K562 (cell line): ENCODE measurements at regions not wholly inside any gene's neighbourhood (a gene's known extent, or its start where the extent isn't known, plus 50 kb on each side); places are given as distances from the start of the nearest gene placed in this dataset.

Experiments used
- CTCF ChIP-seq, 3 experiments: IDR thresholded peaks in 2 of 3; conservative IDR thresholded peaks in 1 of 3; 2 replicates each; pipeline ENCODE4 v1.5.1; 2011 to 2012; ENCODE audit warnings: low read length in 3 of 3, mild to moderate bottlenecking in 3 of 3, control low read depth in 2 of 3, improper control_type of control experiment in 1 of 3, inconsistent platforms in 1 of 3, low read depth in 1 of 3, mixed read lengths in 1 of 3, moderate library complexity in 1 of 3; ENCODE audit not compliant: insufficient read depth in 2 of 3
- KDM1A ChIP-seq, 2 experiments: fragments of 450-650 bp; IDR thresholded peaks; 2 replicates each; pipeline ENCODE4 v1.6.1; 2016; ENCODE audit warnings: mild to moderate bottlenecking in 2 of 2
- MAFK ChIP-seq: IDR thresholded peaks from 2 replicates; pipeline ENCODE4 v1.6.1; 2011; ENCODE audit warnings: low read length, improper control_type of control experiment
- NCOR1 ChIP-seq: fragments of 450-650 bp; IDR thresholded peaks from 2 replicates; pipeline ENCODE4 v1.6.1; 2016; ENCODE audit warnings: mild to moderate bottlenecking, moderate library complexity
- NUFIP1 ChIP-seq: fragments of 450-650 bp; IDR thresholded peaks from 2 replicates; pipeline ENCODE4 v1.6.1; 2018; ENCODE audit not compliant: partially characterized antibody
- RAD21 ChIP-seq, 2 experiments: fragments of 250-450 bp in 1 of 2; fragments of 450-650 bp in 1 of 2; sonication (Bioruptor Pico) in 1 of 2; formaldehyde crosslinking in 1 of 2; IDR thresholded peaks in 1 of 2; conservative IDR thresholded peaks in 1 of 2; 2 replicates each; pipeline versions ENCODE4 v1.4.0 to v1.8.0; 2020 to 2022; ENCODE audit warnings: mild to moderate bottlenecking in 2 of 2, moderate library complexity in 1 of 2
- SIN3B ChIP-seq: fragments of 450-650 bp; IDR thresholded peaks from 2 replicates; pipeline ENCODE4 v1.6.1; 2017; ENCODE audit warnings: low read depth, mild to moderate bottlenecking, moderate library complexity
- TAF1 ChIP-seq: IDR thresholded peaks from 2 replicates; pipeline ENCODE4 v1.6.1; 2011; ENCODE audit warnings: mild to moderate bottlenecking, low read length, moderate library complexity; ENCODE audit not compliant: insufficient read depth, control insufficient read depth, severe bottlenecking; ENCODE audit errors: extremely low read depth
- ZNF12 ChIP-seq: sonication (generic); formaldehyde crosslinking; IDR thresholded peaks from 2 replicates; pipeline ENCODE4 v1.4.0; 2020; ENCODE audit warnings: mild to moderate bottlenecking, missing genetic modification reagents
- ZNF57 ChIP-seq: fragments of 450-650 bp; formaldehyde crosslinking; IDR thresholded peaks from 2 replicates; pipeline ENCODE4 v1.4.0; 2020; ENCODE audit warnings: mild to moderate bottlenecking, moderate library complexity
- ZNF717 ChIP-seq: fragments of 250-450 bp; sonication (Bioruptor Pico); IDR thresholded peaks from 2 replicates; pipeline ENCODE4 v1.5.0; 2021

- TF ChIP-seq ZNF57 (no peak), KDM1A (IDR thresholded peaks at IDR 0.05) (no peak), SIN3B (no peak), NCOR1 (no peak), ZNF717 (CRISPR knock-in tag) (no peak), CTCF (IDR thresholded peaks at IDR 0.05 in 2 of 3, conservative IDR thresholded peaks at IDR 0.05 in 1 of 3; ENCODE audit: insufficient read depth in 2 of 3, low read depth in 1 of 3, low read length in 3 of 3) (no peak), MAFK (no peak), RAD21 (CRISPR knock-in tag; conservative IDR thresholded peaks at IDR 0.05 in 1 of 2, IDR thresholded peaks at IDR 0.05 in 1 of 2) (no peak), TAF1 (no peak), NUFIP1 (no peak), ZNF12 (CRISPR knock-in tag) (no peak)
These were observed 50.4 kb upstream of the C7orf33 start for GRCh38 chr7:148540041-148540738.
